HT-29 (cell line): ENCODE measurements at regions not wholly inside any gene's neighbourhood (a gene's known extent, or its start where the extent isn't known, plus 50 kb on each side); places are given as distances from the start of the nearest gene placed in this dataset.
"Not testable (repeated sequence)": the region's sequence is repeated elsewhere in the genome, so short reads cannot be mapped to it uniquely, and the experiment has no call there.

Experiments used
- DNase-seq: peaks from one replicate; pipeline ENCODE4 v3.0.0-alpha.2; 2015; ENCODE audit warnings: low spot score

GRCh38 chr18:5021558-5021957 lies 175.5 kb downstream of the AKAIN1 start:
- no peak for DNase-seq

GRCh38 chr18:5015213-5015612 lies 181.8 kb downstream of the AKAIN1 start:
- DNase-seq, result no peak

- DNase-seq, result not testable (repeated sequence)
These were observed 192.8 kb downstream of the AKAIN1 start for GRCh38 chr18:5004031-5004820.

DNA sequence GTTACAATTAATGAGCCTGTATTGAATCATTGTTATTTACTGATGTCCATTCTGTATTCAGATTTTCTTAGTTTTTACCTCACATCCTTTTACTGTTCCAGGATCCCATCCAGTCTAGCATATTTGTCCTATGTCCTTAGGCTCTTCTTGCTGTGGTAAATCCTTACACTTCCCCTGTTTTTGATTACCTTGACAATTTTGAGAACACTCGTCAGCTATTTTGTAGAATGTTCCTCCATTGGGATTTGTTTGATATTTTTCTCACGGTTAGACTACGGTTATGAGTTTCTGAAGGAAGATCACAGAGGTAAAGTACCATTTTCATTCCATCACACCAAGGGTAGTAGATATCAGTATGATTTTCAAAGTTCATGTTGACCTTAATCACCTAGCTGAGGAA lies 202.3 kb downstream of the AKAIN1 start:
- no peak for DNase-seq

DNA sequence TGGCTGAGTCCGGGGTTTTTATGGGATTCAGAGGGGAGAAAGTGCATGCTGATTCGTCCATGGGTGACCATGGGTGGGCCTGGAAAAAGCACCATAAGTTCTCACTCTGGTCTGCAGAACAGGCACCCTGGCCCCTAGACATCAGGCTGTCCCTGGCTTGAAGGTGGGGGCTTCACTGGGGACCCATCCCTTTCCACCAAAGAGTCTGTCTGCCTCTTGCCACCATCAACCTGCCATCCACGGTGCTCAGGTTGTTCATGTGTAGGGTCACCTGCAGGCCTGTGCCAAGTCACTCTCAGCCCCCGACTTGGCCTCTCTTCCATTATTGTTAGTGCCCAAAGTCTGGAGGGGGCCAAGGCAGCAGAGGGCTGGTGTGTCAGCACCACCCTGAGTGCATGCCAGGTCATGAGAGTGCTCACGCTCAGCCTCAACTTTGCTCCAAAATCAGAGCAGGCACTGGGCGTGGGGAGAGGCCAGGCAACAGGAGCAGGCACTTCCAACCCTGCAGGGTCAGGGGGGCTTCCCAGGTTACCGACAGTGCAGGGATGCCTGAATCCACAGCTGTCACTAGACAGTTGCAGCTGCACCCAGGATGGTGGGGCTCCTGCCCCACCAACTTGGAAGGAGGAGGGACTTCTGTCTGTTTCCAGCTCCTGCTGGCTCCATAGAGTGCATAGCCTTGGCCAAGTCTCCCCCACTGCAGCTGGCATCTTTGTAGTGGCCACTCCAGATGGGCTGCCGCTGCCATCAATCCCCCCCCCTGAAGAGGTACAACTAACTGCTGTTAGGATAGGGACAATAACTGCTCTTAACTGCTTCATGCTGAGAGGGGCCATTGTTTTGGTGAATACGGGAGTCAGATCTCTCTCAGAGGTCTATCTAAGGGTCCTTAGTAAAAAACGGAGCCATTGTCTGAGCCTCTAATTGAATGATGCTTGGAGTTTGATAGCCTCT lies 209.3 kb downstream of the AKAIN1 start:
- DNase-seq, result no peak

DNA sequence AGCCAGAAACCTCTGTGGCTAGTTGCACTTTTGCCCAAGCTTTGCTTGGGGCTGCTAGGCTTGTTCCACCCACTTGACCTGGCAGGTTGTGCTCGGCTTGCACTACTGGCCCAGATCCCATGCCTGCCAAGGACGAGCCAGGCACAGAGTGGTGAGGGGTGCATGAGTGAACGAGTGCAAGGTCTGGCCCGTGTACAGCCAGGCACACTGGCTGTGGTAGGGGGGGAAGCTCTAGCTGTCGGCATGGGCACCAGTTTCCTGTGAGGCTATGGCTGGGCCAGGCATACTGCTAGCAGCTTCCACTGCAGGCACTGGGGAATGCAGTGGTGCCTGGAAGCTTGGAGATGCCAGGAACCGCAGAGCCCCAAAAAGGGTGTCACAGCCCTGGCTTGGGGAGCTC lies 210.4 kb downstream of the AKAIN1 start:
- no peak for DNase-seq

GRCh38 chr18:4986066-4986465 lies 211.0 kb downstream of the AKAIN1 start:
- no peak for DNase-seq

DNA sequence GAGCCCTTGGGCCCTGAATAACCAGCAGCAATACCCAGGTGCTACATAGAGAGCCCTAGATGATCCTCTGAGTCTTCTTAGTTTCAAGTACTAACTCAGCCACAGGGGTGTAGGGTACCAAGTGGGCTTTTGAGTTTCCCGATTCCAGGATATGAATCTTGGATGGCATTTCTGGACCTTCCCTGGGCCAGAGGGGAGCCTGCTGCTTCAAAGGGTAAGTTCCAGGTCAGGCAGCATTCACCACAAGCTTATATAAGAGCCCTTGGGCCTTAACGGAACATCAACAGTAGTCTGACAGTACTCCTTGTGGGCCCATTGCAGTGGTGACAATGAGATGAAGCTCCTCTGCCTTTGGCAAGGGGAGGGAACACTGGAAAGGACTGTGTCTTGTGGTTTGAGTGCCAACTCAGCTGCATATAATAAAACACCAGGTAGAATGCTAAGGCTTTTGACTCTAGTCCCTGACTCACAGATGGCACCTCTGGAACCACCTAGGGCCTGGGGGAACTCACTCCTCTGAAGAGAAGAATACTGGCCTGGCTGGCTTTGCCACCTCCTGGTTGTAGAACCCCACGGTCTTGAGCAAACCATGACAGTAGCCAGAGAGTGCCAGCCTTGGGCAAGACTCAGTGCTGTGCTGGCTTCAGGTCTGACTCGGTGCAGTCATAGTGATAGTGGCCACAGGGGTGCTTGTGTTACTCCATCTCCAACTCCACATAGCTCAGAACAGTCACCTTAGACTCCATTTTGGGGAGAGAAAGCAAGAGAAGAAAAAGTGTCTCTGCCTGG lies 235.7 kb downstream of the AKAIN1 start:
- DNase-seq, result no peak

GRCh38 chr18:4960578-4960977 lies 236.5 kb downstream of the AKAIN1 start:
- DNase-seq, result no peak

GRCh38 chr18:4931209-4931608 lies 265.8 kb downstream of the AKAIN1 start:
- DNase-seq, result no peak

- no peak for DNase-seq
These were observed 275.5 kb downstream of the AKAIN1 start for GRCh38 chr18:4921548-4921947.

GRCh38 chr18:4917509-4917908 lies 279.5 kb downstream of the AKAIN1 start:
- not testable (repeated sequence) for DNase-seq

GRCh38 chr18:4908328-4908727 lies 288.7 kb downstream of the AKAIN1 start:
- DNase-seq, result no peak

DNA sequence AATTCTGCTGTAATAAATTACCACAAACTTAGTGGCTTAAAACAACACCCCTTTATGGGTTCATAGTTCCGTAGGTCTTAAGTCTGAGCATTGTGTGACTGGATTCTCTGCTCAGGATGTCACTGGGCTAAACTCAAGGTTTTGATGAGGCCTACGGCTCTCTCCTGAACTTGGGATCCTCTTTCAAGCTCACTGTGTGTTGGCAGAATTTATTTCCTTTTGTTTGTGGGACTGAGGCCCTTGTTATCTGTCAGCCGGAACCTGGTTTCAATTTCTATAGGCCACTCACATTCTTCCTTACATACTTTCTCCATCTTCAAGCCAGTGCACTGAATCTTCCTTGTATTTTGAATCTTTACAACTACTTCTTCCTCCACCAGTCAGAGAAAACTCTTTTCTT lies 290.2 kb downstream of the AKAIN1 start:
- no peak for DNase-seq

DNA sequence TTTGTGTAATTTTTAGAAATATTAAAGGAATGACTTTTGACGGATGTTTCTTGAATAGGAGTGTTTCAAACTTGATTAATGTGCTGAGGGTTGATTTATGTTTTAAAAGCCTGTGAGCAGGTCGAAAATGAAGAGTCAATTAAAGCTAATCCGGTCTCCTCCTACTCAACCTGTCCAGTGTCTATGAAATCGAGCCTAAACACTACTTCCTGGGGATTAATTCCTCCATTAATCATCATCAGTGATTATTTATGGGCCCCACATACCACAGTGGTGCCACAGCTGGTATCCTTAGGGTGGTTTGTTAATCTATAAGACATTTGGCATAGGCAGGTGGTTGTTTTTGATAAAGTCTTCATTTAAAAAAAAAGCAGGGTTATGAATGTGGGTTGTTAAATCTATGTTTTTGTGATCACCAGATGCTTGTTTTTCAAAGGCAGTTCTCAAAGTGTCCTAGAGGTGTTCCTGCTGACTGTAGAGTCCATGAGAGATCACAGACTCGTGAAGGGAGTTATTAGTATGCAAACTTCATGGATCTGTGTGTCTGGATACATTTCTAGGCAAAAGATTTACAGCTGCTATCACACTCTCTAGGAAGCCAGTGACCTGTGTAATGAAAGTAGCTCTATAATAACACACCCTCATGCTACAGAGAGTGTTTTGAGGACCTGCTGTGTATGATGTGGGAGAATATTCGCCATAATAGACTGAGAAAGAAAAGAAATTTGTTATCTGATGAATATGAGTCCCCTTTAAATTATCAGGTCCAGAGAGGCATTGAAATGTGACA lies 308.6 kb downstream of the AKAIN1 start:
- no peak for DNase-seq

DNA sequence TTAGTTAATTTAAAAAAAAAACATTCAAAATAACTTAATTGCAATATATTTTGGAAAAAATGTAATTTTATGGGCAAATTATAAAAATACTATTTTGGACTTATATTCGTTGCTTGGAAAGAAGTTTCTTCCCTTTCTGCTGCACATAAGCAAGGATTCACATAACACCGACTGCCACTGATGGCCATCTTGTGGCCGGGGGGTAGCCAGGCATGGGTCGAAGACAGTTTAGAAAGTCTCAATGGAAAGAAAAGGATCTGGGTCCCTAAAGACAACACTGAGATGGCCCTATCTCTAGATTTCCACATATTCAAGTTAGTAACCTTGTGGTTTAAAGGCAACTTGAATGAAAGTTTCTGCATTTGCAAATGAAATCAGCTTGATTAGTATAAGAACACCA lies 318.6 kb downstream of the AKAIN1 start:
- DNase-seq, result no peak

DNA sequence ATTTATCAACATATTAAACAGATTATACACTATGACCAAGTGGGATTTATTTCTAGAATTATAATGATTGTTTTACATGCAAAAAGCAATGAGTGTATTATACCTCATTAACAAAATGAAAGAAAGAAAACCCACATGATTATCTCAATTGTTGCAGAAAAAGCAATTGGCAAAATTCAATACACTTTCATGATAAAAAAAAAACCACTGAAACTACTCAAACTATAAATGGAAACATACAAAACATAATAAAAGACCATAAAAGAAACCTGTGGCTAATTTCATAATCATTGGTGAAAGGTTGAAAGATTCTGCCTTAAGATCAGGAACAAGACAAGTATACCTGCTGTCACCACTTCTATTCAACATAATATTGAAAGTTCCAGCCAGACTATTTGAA lies 325.9 kb downstream of the AKAIN1 start:
- DNase-seq, result no peak

DNA sequence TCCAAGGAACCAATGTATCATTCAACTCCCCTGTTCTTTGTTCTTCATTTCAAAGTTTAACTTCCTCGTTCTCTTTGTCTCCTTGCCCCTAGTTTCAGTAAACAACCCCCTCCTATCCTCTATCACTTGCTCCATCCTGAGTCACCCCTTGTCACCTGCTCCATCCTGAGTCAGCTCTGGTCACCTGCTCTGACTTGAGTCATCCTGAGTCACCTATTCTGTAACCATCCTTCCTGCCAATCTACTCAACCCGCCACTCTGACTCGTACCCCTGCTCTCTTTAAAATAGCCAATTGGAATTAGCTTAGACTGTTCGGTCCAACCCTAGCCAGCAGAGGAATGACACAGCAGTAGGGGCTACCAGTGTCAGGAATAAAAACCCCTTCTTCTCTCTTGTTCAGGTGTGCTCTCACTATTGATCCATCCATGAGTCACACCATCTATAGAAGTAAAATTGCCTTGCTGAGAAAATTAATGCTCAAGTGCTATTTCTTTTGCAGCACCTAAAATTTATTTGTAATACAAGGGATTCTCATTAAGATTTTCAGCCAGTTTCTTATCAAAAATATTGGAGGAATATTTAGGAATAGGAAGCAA lies 326.8 kb downstream of the AKAIN1 start:
- no peak for DNase-seq

DNA sequence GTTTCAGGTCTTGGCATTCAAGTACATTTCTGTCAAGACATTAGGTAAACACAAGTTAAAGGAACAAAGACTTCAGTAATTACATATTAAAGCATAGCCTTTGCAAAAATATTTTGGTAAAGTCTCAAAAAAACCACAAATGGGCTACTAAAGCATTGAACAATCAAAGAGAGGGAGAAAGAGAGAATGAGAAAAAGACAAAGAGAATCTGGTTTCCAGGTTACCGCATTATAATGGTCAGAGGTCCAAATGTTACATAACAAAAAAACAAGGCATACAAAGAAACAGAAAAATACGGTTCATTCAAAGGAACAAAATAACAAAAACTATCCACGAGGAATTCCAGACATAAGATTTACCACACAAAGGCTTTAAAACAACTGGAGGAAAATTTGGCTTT lies 327.9 kb downstream of the AKAIN1 start:
- no peak for DNase-seq

- DNase-seq, result no peak
These were observed 338.5 kb downstream of the AKAIN1 start for GRCh38 chr18:4858379-4859127.
